ENCODE measurements at regions not wholly inside any gene's neighbourhood (a gene's known extent, or its start where the extent isn't known, plus 50 kb on each side); places are given as distances from the start of the nearest gene placed in this dataset.

GRCh38 chr14:98548071-98548686, 723.8 kb downstream of the BCL11B start:
- no peak for DNase-seq

GRCh38 chr14:98551028-98551427, 721.0 kb downstream of the BCL11B start:
- DNase-seq, result no peak

- DNase-seq, result no peak
Observed at GRCh38 chr14:98555440-98555839, 716.6 kb downstream of the BCL11B start.

- no peak for DNase-seq
Observed at GRCh38 chr14:98564006-98564405, 708.0 kb downstream of the BCL11B start.

- no peak for DNase-seq
Observed at GRCh38 chr14:98564541-98564940, 707.5 kb downstream of the BCL11B start.

GRCh38 chr14:98571104-98571503, 700.9 kb downstream of the BCL11B start:
- DNase-seq, result no peak

DNA sequence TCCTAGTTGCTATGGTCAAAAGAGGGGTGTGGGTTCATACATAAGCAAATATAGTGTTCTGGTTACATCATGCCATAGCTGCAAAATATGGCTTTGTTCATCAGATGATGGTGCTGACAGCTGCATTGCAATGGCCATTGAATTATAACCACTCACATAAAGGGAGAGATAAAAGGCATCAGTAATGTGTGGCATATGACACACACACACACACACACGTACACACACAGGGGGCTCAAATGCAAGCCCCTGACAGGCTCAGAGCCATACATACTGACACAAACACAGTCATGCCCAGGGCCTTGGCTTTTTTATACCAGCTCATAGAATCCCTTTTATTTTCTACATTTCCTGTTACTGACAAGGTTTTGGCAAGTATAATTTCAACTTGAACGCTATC, 698.9 kb downstream of the BCL11B start:
- DNase-seq, result no peak

- DNase-seq, result no peak
Observed at GRCh38 chr14:98576463-98576862, 695.5 kb downstream of the BCL11B start.

DNA sequence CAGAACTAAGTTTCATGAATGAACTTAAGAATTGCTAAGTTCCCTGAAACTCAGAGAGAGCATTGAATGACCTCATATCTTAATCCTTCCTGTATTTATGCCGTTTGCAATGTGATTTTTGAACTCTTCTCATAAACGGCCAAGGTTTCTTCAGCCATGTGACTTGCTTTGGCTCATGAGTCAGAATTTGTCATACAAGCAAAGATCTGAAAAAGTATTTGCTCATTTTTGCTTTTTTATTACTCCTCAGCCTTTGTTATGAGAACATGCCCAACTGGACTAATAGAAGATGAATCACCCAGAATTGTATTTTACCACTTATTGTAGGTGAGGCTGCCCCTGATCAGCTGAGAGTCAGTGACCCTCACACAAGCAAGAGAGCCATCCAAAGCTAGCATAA, 693.8 kb downstream of the BCL11B start:
- DNase-seq, result no peak

GRCh38 chr14:98579140-98579539, 692.9 kb downstream of the BCL11B start:
- DNase-seq, result no peak

GRCh38 chr14:98580131-98580678, 691.8 kb downstream of the BCL11B start:
- no peak for DNase-seq

- no peak for DNase-seq
Observed at GRCh38 chr14:98582276-98582675, 689.7 kb downstream of the BCL11B start.

DNA sequence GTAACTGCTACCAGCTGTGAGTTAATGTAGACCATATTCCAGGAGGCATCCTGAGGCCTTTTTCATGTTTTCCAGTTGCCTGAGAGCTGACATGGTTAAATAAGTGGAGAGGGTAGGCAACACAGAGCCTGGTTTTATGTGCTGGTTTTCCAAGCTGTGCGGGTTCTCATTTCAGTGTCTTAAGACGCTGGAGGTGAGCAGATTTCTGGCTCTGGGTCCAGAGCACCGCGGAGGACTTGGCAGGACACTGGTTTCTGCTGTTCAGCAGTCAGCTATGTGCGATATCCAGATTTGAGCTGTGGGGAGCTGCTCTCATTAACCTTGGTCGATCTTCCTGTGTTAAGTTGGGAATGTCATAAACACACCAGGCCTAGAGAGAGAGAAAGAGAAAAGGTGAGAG, 680.8 kb downstream of the BCL11B start:
- DNase-seq, result no peak

- DNase-seq, result no peak
Observed at GRCh38 chr14:98592611-98593170, 679.3 kb downstream of the BCL11B start.

- DNase-seq, result no peak
Observed at GRCh38 chr14:98593361-98593761, 678.6 kb downstream of the BCL11B start.

GRCh38 chr14:98594156-98594555, 677.8 kb downstream of the BCL11B start:
- DNase-seq, result no peak

- DNase-seq, result no peak
Observed at GRCh38 chr14:98598576-98598975, 673.4 kb downstream of the BCL11B start.

DNA sequence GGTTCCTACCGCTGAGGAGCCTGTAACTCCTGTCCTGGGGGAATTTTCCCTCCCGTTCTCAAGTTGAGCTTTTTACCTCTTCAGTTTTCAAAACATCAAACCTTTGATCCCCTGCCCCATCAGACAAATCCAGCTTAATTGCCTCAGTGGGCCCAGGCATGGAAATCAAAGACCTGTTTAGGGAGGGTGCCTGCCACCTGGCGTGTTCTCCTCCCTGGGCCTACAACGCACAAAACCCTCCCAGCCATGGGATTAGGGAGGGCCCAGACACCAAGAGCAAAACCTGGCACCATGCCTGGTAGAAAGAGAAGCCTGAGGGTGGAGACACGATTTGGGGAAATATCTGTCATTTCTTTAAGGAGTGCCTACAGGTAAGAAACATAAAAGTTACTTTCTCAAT, 672.9 kb downstream of the BCL11B start:
- no peak for DNase-seq

- DNase-seq, result no peak
Observed at GRCh38 chr14:98602983-98603382, 669.0 kb downstream of the BCL11B start.

GRCh38 chr14:98605043-98605442, 667.0 kb downstream of the BCL11B start:
- no peak for DNase-seq

- no peak for DNase-seq
Observed at GRCh38 chr14:98606041-98606640, 665.9 kb downstream of the BCL11B start.

- DNase-seq, result no peak
Observed at GRCh38 chr14:98606816-98607215, 665.2 kb downstream of the BCL11B start.

DNA sequence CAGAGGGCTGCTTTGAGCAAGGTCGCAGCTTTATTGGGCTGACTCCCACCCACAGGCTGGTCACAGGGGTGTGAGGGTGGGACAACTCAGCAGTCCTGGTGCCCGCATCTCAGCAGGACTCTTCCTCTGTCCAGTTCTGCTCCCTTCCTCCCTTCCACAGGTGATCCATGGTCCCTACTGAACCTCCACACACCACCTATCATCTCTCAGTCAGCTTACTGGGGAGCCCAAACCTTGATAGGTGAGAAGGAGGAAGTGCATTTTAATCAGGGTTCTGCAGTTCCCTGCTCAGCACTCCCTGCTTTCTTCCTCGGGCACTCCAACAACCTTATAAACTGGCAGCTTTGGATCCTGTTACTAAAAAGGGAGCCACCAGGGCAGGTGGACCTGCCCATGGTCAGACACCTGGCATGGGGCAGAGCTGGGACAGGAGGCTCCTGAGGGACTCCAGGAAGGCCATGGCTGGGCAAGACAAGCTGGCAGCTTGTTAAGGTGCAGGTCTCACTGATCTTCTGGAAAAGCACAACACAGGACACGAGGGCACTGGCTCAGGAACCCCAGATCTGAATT, 664.6 kb downstream of the BCL11B start:
- no peak for DNase-seq
